ENCODE measurements at regions not wholly inside any gene's neighbourhood (a gene's known extent, or its start where the extent isn't known, plus 50 kb on each side); places are given as distances from the start of the nearest gene placed in this dataset.

DNA sequence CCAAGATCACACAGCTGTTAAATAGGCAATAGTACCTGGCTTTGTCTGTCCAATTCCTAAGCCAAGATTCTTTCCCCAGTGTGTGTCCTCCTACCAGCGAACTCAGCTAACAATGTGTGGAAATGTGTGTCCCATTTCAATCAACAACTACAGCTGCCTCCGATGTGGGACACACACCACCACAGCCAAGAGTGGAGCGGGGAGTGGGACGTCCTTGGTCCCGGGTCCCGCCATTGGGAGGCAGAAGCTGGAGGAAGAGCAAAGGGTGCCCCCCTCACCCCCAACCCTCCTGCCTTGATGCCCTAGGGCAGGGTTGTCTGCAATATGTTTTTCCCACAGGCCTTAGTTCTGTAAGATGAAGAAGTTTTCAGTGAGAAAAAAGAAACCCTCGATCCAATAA is 265.4 kb upstream of the RAB4A start:
- H4K20me1 ChIP-seq (ENCODE audit: insufficient read depth) = no peaks in the 10 kb centered on the region
- H3K27me3 ChIP-seq (ENCODE audit: insufficient read depth, low read depth, low read length) = no peaks in the 10 kb centered on the region
- H3K79me2 ChIP-seq (replicated peaks; ENCODE audit: insufficient read depth, low read length) = no peaks in the 10 kb centered on the region
- no peaks in the 10 kb centered on the region for H3K9me2 ChIP-seq (ENCODE audit: insufficient read depth, low read length)
- no peaks in the 10 kb centered on the region for H3K9me3 ChIP-seq (ENCODE audit: low read length)
- H3K4me2 ChIP-seq (ENCODE audit: low read length) = no peak overlapping the region
- H3K36me3 ChIP-seq (ENCODE audit: insufficient read depth, low read length) = no peaks in the 10 kb centered on the region
- TF ChIP-seq TAF1 (IDR thresholded peaks at IDR 0.05; ENCODE audit: low read depth) (no peak), EP300 (conservative IDR thresholded peaks at IDR 0.05; ENCODE audit: poor library complexity, severe bottlenecking) (no peak), EZH2 (IDR thresholded peaks at IDR 0.05; ENCODE audit: borderline replicate concordance, insufficient read depth, low read length, poor library complexity, severe bottlenecking) (no peak), MXI1 (conservative IDR thresholded peaks at IDR 0.05; ENCODE audit: poor library complexity, severe bottlenecking) (no peak), POLR2AphosphoS5 (IDR thresholded peaks at IDR 0.05) (no peak), SMC3 (conservative IDR thresholded peaks at IDR 0.05; ENCODE audit: poor library complexity) (no peak), CTCF (IDR thresholded peaks at IDR 0.05; ENCODE audit: poor library complexity, severe bottlenecking) (no peak), RAD21 (conservative IDR thresholded peaks at IDR 0.05) (no peak)
- TF ChIP-seq, protein P1, sequence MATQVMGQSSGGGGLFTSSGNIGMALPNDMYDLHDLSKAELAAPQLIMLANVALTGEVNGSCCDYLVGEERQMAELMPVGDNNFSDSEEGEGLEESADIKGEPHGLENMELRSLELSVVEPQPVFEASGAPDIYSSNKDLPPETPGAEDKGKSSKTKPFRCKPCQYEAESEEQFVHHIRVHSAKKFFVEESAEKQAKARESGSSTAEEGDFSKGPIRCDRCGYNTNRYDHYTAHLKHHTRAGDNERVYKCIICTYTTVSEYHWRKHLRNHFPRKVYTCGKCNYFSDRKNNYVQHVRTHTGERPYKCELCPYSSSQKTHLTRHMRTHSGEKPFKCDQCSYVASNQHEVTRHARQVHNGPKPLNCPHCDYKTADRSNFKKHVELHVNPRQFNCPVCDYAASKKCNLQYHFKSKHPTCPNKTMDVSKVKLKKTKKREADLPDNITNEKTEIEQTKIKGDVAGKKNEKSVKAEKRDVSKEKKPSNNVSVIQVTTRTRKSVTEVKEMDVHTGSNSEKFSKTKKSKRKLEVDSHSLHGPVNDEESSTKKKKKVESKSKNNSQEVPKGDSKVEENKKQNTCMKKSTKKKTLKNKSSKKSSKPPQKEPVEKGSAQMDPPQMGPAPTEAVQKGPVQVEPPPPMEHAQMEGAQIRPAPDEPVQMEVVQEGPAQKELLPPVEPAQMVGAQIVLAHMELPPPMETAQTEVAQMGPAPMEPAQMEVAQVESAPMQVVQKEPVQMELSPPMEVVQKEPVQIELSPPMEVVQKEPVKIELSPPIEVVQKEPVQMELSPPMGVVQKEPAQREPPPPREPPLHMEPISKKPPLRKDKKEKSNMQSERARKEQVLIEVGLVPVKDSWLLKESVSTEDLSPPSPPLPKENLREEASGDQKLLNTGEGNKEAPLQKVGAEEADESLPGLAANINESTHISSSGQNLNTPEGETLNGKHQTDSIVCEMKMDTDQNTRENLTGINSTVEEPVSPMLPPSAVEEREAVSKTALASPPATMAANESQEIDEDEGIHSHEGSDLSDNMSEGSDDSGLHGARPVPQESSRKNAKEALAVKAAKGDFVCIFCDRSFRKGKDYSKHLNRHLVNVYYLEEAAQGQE (IDR thresholded peaks at IDR 0.05; ENCODE audit: borderline replicate concordance) = no peak
- no peak overlapping the region for H3K9ac ChIP-seq (ENCODE audit: low read length)
- no peak overlapping the region for H2AFZ ChIP-seq (ENCODE audit: low read depth, low read length)
- H3K27ac ChIP-seq (ENCODE audit: low read length) = no peak overlapping the region
- no peaks in the 10 kb centered on the region for H3F3A ChIP-seq (ENCODE audit: insufficient read depth, low read length, poor library complexity, severe bottlenecking)
- H3K4me3 ChIP-seq (ENCODE audit: low read length) = no peak overlapping the region

GRCh38 chr1:229006121-229006870 is 264.6 kb upstream of the RAB4A start:
- no peaks in the 10 kb centered on the region for H3K79me2 ChIP-seq (replicated peaks; ENCODE audit: insufficient read depth, low read length)
- no peak overlapping the region for H3K4me2 ChIP-seq (ENCODE audit: low read length)
- no peaks in the 10 kb centered on the region for H3K9me2 ChIP-seq (ENCODE audit: insufficient read depth, low read length)
- no peaks in the 10 kb centered on the region for H3K9me3 ChIP-seq (ENCODE audit: low read length)
- no peaks in the 10 kb centered on the region for H3K27me3 ChIP-seq (ENCODE audit: insufficient read depth, low read depth, low read length)
- H3K4me3 ChIP-seq (ENCODE audit: low read length) = no peak overlapping the region
- H3K36me3 ChIP-seq (ENCODE audit: insufficient read depth, low read length) = no peaks in the 10 kb centered on the region
- TF ChIP-seq EP300 (conservative IDR thresholded peaks at IDR 0.05; ENCODE audit: poor library complexity, severe bottlenecking) (no peak), CTCF (IDR thresholded peaks at IDR 0.05; ENCODE audit: poor library complexity, severe bottlenecking) (no peak), TAF1 (IDR thresholded peaks at IDR 0.05; ENCODE audit: low read depth) (no peak), SMC3 (conservative IDR thresholded peaks at IDR 0.05; ENCODE audit: poor library complexity) (no peak), POLR2AphosphoS5 (IDR thresholded peaks at IDR 0.05) (no peak), MXI1 (conservative IDR thresholded peaks at IDR 0.05; ENCODE audit: poor library complexity, severe bottlenecking) (no peak), EZH2 (IDR thresholded peaks at IDR 0.05; ENCODE audit: borderline replicate concordance, insufficient read depth, low read length, poor library complexity, severe bottlenecking) (no peak), RAD21 (conservative IDR thresholded peaks at IDR 0.05) (no peak)
- TF ChIP-seq, protein P1 (IDR thresholded peaks at IDR 0.05; ENCODE audit: borderline replicate concordance) = no peak
- H2AFZ ChIP-seq (ENCODE audit: low read depth, low read length) = no peak overlapping the region
- H3F3A ChIP-seq (ENCODE audit: insufficient read depth, low read length, poor library complexity, severe bottlenecking) = no peaks in the 10 kb centered on the region
- no peak overlapping the region for H3K27ac ChIP-seq (ENCODE audit: low read length)
- no peak overlapping the region for H3K9ac ChIP-seq (ENCODE audit: low read length)
- H4K20me1 ChIP-seq (ENCODE audit: insufficient read depth) = no peaks in the 10 kb centered on the region
